ENCODE measurements at regions not wholly inside any gene's neighbourhood (a gene's known extent, or its start where the extent isn't known, plus 50 kb on each side); places are given as distances from the start of the nearest gene placed in this dataset.

DNA sequence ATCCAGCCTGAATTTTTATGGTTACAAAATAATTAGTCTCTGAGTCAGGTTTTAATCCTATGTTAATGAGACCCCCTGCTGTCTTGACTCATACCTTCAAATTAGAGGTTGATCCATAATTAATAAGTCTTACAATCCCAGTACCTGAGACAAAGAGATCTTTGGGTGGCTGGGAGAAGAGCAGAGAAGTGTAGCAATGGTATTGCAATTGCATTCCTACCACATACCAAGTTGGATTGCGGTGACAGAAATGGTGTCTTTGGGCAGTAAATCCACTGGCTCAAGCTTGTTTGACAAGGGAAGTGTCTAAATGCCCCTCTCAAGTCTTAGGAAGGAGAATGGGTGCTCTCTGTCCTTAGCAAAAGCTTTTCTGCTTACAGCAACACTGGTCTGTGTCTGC, 150.4 kb downstream of the BTBD3 start:
- H3K4me3 ChIP-seq (ENCODE audit: control insufficient read depth in 1 of 7, extremely low read depth in 1 of 7, insufficient read depth in 4 of 7, low read depth in 2 of 7, low read length in 6 of 7): no peak overlapping the region
- H3K27me3 ChIP-seq (replicated peaks in 2 of 5; ENCODE audit: control insufficient read depth in 4 of 5, insufficient read depth in 5 of 5, low read length in 4 of 5): no peaks in the 10 kb centered on the region
- H3K27ac ChIP-seq (ENCODE audit: insufficient read depth in 1 of 2, low read depth in 1 of 2, low read length in 2 of 2, poor library complexity in 1 of 2, severe bottlenecking in 2 of 2): no peak overlapping the region
- ChIA-PET CTCF (interaction anchor here (1.1 kb wide), 1 partner anchor 56 kb away, joined by 4 read pairs; no protein-coding TSS in a partner anchor), POLR2A (no interaction called here)
- no peaks in the 10 kb centered on the region for H3K4me1 ChIP-seq (ENCODE audit: control extremely low read depth in 1 of 4, control insufficient read depth in 4 of 4, insufficient read depth in 4 of 4, low read length in 3 of 4)
- no peaks in the 10 kb centered on the region for H3K36me3 ChIP-seq (ENCODE audit: control insufficient read depth in 4 of 4, insufficient read depth in 4 of 4, low read length in 3 of 4)
- peaks cover 0 to 18% (median 10%) of the 10 kb centered on the region in 5 experiments for H3K9me3 ChIP-seq (ENCODE audit: control extremely low read depth in 1 of 5, control insufficient read depth in 4 of 5, insufficient read depth in 2 of 5, low read depth in 1 of 5, low read length in 4 of 5)
- WGBS (ENCODE audit: insufficient coverage): no CpG with 5 or more reads among the region's 1 CpG
- no peak for DNase-seq

DNA sequence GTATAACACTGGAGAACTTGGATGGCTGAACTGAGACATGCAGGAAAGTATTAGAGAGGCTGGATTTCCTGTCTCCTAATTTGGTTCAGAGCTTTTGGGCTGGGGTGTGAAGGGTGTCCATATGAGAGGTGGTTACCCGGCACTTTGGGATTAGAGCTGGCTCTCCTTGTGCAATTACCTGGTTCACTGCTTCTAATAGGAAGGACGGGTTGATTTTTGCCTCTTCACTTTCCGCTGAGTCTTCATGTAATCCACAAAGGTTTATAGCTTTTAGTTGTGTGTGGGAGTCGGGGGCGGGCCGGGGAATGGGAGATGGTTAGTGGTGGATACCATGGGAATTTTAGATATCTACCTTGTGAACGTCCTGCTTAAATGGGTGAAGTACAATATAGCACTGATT, 151.5 kb downstream of the BTBD3 start:
- no peak for DNase-seq
- H3K9me3 ChIP-seq (ENCODE audit: control extremely low read depth in 1 of 5, control insufficient read depth in 4 of 5, insufficient read depth in 2 of 5, low read depth in 1 of 5, low read length in 4 of 5): peaks cover 0 to 18% (median 10%) of the 10 kb centered on the region in 5 experiments
- H3K4me3 ChIP-seq (ENCODE audit: control insufficient read depth in 1 of 7, extremely low read depth in 1 of 7, insufficient read depth in 4 of 7, low read depth in 2 of 7, low read length in 6 of 7): no peak overlapping the region
- WGBS (ENCODE audit: insufficient coverage): 96% methylated on average over 7 of the region's 7 CpGs
- no peak overlapping the region for H3K27ac ChIP-seq (ENCODE audit: insufficient read depth in 1 of 2, low read depth in 1 of 2, low read length in 2 of 2, poor library complexity in 1 of 2, severe bottlenecking in 2 of 2)
- POLR2A ChIA-PET: no interaction called here
- H3K27me3 ChIP-seq (replicated peaks in 2 of 5; ENCODE audit: control insufficient read depth in 4 of 5, insufficient read depth in 5 of 5, low read length in 4 of 5): no peaks in the 10 kb centered on the region
- peaks cover 0 to under 1% (median 0%) of the 10 kb centered on the region in 4 experiments for H3K4me1 ChIP-seq (ENCODE audit: control extremely low read depth in 1 of 4, control insufficient read depth in 4 of 4, insufficient read depth in 4 of 4, low read length in 3 of 4)
- H3K36me3 ChIP-seq (ENCODE audit: control insufficient read depth in 4 of 4, insufficient read depth in 4 of 4, low read length in 3 of 4): no peaks in the 10 kb centered on the region
- CTCF ChIA-PET: no interaction called here

GRCh38 chr20:12072221-12072953, 154.7 kb downstream of the BTBD3 start:
- POLR2A ChIA-PET: no interaction called here
- no peak for DNase-seq
- Histone ChIP-seq H3K36me3 (ENCODE audit: control insufficient read depth in 4 of 4, insufficient read depth in 4 of 4, low read length in 3 of 4) (no peaks in the 10 kb centered on the region), H3K4me3 (ENCODE audit: control insufficient read depth in 1 of 7, extremely low read depth in 1 of 7, insufficient read depth in 4 of 7, low read depth in 2 of 7, low read length in 6 of 7) (no peak overlapping the region), H3K4me1 (ENCODE audit: control extremely low read depth in 1 of 4, control insufficient read depth in 4 of 4, insufficient read depth in 4 of 4, low read length in 3 of 4) (peaks cover 0 to 5% (median 0%) of the 10 kb centered on the region in 4 experiments), H3K27ac (ENCODE audit: insufficient read depth in 1 of 2, low read depth in 1 of 2, low read length in 2 of 2, poor library complexity in 1 of 2, severe bottlenecking in 2 of 2) (no peak overlapping the region), H3K9me3 (ENCODE audit: control extremely low read depth in 1 of 5, control insufficient read depth in 4 of 5, insufficient read depth in 2 of 5, low read depth in 1 of 5, low read length in 4 of 5) (no peaks in the 10 kb centered on the region), H3K27me3 (replicated peaks in 2 of 5; ENCODE audit: control insufficient read depth in 4 of 5, insufficient read depth in 5 of 5, low read length in 4 of 5) (no peaks in the 10 kb centered on the region)
- WGBS (ENCODE audit: insufficient coverage): 95% methylated on average over 7 of the region's 8 CpGs
- CTCF ChIA-PET: no interaction called here

GRCh38 chr20:12072954-12073264, 155.2 kb downstream of the BTBD3 start:
- Histone ChIP-seq H3K4me3 (ENCODE audit: control insufficient read depth in 1 of 7, extremely low read depth in 1 of 7, insufficient read depth in 4 of 7, low read depth in 2 of 7, low read length in 6 of 7) (no peak overlapping the region), H3K4me1 (ENCODE audit: control extremely low read depth in 1 of 4, control insufficient read depth in 4 of 4, insufficient read depth in 4 of 4, low read length in 3 of 4) (peaks cover 0 to 5% (median 0%) of the 10 kb centered on the region in 4 experiments), H3K27me3 (replicated peaks in 2 of 5; ENCODE audit: control insufficient read depth in 4 of 5, insufficient read depth in 5 of 5, low read length in 4 of 5) (no peaks in the 10 kb centered on the region), H3K27ac (ENCODE audit: insufficient read depth in 1 of 2, low read depth in 1 of 2, low read length in 2 of 2, poor library complexity in 1 of 2, severe bottlenecking in 2 of 2) (no peak overlapping the region), H3K36me3 (ENCODE audit: control insufficient read depth in 4 of 4, insufficient read depth in 4 of 4, low read length in 3 of 4) (no peaks in the 10 kb centered on the region), H3K9me3 (ENCODE audit: control extremely low read depth in 1 of 5, control insufficient read depth in 4 of 5, insufficient read depth in 2 of 5, low read depth in 1 of 5, low read length in 4 of 5) (no peaks in the 10 kb centered on the region)
- no peak for DNase-seq
- POLR2A ChIA-PET: no interaction called here
- WGBS (ENCODE audit: insufficient coverage): no CpG with 5 or more reads among the region's 2 CpGs
- CTCF ChIA-PET: no interaction called here

- Histone ChIP-seq H3K4me1 (ENCODE audit: control extremely low read depth in 1 of 4, control insufficient read depth in 4 of 4, insufficient read depth in 4 of 4, low read length in 3 of 4) (peaks cover 0 to 5% (median 0%) of the 10 kb centered on the region in 4 experiments), H3K36me3 (ENCODE audit: control insufficient read depth in 4 of 4, insufficient read depth in 4 of 4, low read length in 3 of 4) (no peaks in the 10 kb centered on the region), H3K9me3 (ENCODE audit: control extremely low read depth in 1 of 5, control insufficient read depth in 4 of 5, insufficient read depth in 2 of 5, low read depth in 1 of 5, low read length in 4 of 5) (no peaks in the 10 kb centered on the region), H3K4me3 (ENCODE audit: control insufficient read depth in 1 of 7, extremely low read depth in 1 of 7, insufficient read depth in 4 of 7, low read depth in 2 of 7, low read length in 6 of 7) (no peak overlapping the region), H3K27ac (ENCODE audit: insufficient read depth in 1 of 2, low read depth in 1 of 2, low read length in 2 of 2, poor library complexity in 1 of 2, severe bottlenecking in 2 of 2) (no peak overlapping the region), H3K27me3 (replicated peaks in 2 of 5; ENCODE audit: control insufficient read depth in 4 of 5, insufficient read depth in 5 of 5, low read length in 4 of 5) (no peaks in the 10 kb centered on the region)
- POLR2A ChIA-PET: no interaction called here
- CTCF ChIA-PET: no interaction called here
- WGBS (ENCODE audit: insufficient coverage): no CpG with 5 or more reads among the region's 3 CpGs
- no peak for DNase-seq
Observed at GRCh38 chr20:12074111-12074655, 156.5 kb downstream of the BTBD3 start.

DNA sequence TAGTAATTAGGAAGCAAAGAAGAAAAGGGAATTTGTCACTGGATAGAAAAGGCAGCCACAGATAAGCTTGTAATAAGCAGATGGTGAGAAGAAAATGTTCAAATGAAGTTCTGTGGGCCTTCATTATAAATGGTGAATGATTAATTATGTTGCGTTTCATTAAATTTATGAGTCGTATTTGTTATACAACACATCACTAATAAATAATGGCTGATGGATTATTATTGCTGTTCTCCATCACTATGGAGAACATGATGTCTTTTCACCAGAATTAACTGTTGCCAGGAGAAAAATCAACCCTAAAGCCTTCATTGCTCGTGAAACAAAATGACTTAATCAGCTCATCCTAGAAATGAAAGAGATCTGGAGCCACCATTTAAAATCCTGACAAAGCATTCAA, 158.5 kb downstream of the BTBD3 start:
- peaks cover 0 to 5% (median 0%) of the 10 kb centered on the region in 4 experiments for H3K4me1 ChIP-seq (ENCODE audit: control extremely low read depth in 1 of 4, control insufficient read depth in 4 of 4, insufficient read depth in 4 of 4, low read length in 3 of 4)
- POLR2A ChIA-PET: no interaction called here
- no peak overlapping the region for H3K4me3 ChIP-seq (ENCODE audit: control insufficient read depth in 1 of 7, extremely low read depth in 1 of 7, insufficient read depth in 4 of 7, low read depth in 2 of 7, low read length in 6 of 7)
- no peaks in the 10 kb centered on the region for H3K9me3 ChIP-seq (ENCODE audit: control extremely low read depth in 1 of 5, control insufficient read depth in 4 of 5, insufficient read depth in 2 of 5, low read depth in 1 of 5, low read length in 4 of 5)
- DNase-seq: no peak
- CTCF ChIA-PET: interaction anchor here (1.9 kb wide), 1 partner anchor 63 kb away, joined by 6 read pairs; no protein-coding TSS in a partner anchor
- H3K27me3 ChIP-seq (replicated peaks in 2 of 5; ENCODE audit: control insufficient read depth in 4 of 5, insufficient read depth in 5 of 5, low read length in 4 of 5): no peaks in the 10 kb centered on the region
- no peaks in the 10 kb centered on the region for H3K36me3 ChIP-seq (ENCODE audit: control insufficient read depth in 4 of 4, insufficient read depth in 4 of 4, low read length in 3 of 4)
- 100% methylated on average over 1 of the region's 3 CpGs for WGBS (ENCODE audit: insufficient coverage)
- H3K27ac ChIP-seq (ENCODE audit: insufficient read depth in 1 of 2, low read depth in 1 of 2, low read length in 2 of 2, poor library complexity in 1 of 2, severe bottlenecking in 2 of 2): no peak overlapping the region

GRCh38 chr20:12077875-12078274, 160.2 kb downstream of the BTBD3 start:
- ChIA-PET CTCF (no interaction called here), POLR2A (no interaction called here)
- no peak overlapping the region for H3K27ac ChIP-seq (ENCODE audit: insufficient read depth in 1 of 2, low read depth in 1 of 2, low read length in 2 of 2, poor library complexity in 1 of 2, severe bottlenecking in 2 of 2)
- no peaks in the 10 kb centered on the region for H3K9me3 ChIP-seq (ENCODE audit: control extremely low read depth in 1 of 5, control insufficient read depth in 4 of 5, insufficient read depth in 2 of 5, low read depth in 1 of 5, low read length in 4 of 5)
- H3K27me3 ChIP-seq (replicated peaks in 2 of 5; ENCODE audit: control insufficient read depth in 4 of 5, insufficient read depth in 5 of 5, low read length in 4 of 5): no peaks in the 10 kb centered on the region
- peaks cover 0 to 5% (median 0%) of the 10 kb centered on the region in 4 experiments for H3K4me1 ChIP-seq (ENCODE audit: control extremely low read depth in 1 of 4, control insufficient read depth in 4 of 4, insufficient read depth in 4 of 4, low read length in 3 of 4)
- no peak overlapping the region for H3K4me3 ChIP-seq (ENCODE audit: control insufficient read depth in 1 of 7, extremely low read depth in 1 of 7, insufficient read depth in 4 of 7, low read depth in 2 of 7, low read length in 6 of 7)
- no peak for DNase-seq
- WGBS (ENCODE audit: insufficient coverage): 98% methylated on average over 7 of the region's 7 CpGs
- H3K36me3 ChIP-seq (ENCODE audit: control insufficient read depth in 4 of 4, insufficient read depth in 4 of 4, low read length in 3 of 4): no peaks in the 10 kb centered on the region
